ENCODE measurements at regions not wholly inside any gene's neighbourhood (a gene's known extent, or its start where the extent isn't known, plus 50 kb on each side); places are given as distances from the start of the nearest gene placed in this dataset.

GRCh38 chr22:49289822-49290679 is 537.6 kb downstream of the BRD1 start:
- DNase-seq: no peak

GRCh38 chr22:49286181-49286760 is 541.4 kb downstream of the BRD1 start:
- no peak for DNase-seq

DNA sequence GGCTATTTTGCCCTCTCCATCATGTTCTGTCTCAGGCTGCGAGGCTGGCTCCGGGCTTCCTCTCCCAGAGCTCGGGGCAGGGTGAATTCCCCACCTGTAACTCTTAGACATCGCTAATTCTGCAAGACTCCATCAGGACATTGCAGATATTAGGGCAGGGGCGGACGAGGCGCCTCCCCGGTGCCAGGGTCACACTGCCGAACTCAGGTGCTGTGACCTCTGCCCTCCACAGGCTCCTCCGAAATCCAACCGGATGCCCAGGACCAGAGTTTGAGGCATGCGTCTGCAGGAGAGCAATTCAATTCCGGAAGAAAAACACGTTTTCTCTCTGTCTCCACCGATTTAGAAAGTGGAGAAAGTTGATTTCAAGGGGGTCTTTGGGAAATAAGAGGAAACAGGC is 542.7 kb downstream of the BRD1 start:
- no peak for DNase-seq

GRCh38 chr22:49284056-49284784 is 543.5 kb downstream of the BRD1 start:
- no peak for DNase-seq

- no peak for DNase-seq
These were observed 545.1 kb downstream of the BRD1 start for GRCh38 chr22:49282596-49282995.

GRCh38 chr22:49281467-49282340 is 546.0 kb downstream of the BRD1 start:
- no peak for DNase-seq

DNA sequence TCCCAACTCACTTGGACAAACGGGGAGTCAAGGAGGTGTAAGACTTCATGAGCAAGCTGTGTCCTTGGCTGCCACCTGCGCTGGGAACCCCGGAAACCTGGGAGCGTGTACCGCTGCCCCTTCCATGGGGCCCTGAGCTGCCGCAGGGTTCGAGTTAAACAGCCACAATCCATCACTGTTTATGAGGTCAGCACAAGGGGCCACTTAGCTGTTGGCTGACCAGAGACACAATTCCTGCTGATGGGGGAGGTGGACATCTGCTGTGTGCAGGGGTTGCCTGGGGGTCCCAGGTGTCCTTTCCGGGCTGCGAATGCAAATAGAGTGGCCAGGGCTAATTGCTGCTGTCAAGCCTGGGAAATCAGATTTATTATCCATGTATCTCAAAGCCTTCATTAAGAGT is 549.3 kb downstream of the BRD1 start:
- DNase-seq: no peak

DNA sequence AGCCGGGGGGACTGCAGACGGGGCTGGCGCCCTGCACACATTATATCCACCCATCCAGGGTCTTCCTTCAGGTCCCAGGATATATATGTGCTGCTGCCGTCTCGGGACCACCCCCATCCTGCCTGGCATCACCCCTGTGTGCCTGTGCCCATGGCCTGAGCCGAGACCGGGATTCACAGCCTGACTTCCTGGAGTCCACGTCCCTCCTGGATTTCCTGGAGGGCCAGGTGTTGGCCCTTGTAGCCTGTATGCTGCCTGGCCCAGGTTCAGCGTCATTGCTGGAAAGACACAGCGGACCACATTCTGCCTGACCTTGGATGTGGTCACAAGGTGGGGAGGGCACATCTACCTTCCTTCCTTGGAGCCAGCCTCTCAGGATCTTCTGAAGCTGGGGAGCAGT is 551.1 kb downstream of the BRD1 start:
- DNase-seq: no peak

DNA sequence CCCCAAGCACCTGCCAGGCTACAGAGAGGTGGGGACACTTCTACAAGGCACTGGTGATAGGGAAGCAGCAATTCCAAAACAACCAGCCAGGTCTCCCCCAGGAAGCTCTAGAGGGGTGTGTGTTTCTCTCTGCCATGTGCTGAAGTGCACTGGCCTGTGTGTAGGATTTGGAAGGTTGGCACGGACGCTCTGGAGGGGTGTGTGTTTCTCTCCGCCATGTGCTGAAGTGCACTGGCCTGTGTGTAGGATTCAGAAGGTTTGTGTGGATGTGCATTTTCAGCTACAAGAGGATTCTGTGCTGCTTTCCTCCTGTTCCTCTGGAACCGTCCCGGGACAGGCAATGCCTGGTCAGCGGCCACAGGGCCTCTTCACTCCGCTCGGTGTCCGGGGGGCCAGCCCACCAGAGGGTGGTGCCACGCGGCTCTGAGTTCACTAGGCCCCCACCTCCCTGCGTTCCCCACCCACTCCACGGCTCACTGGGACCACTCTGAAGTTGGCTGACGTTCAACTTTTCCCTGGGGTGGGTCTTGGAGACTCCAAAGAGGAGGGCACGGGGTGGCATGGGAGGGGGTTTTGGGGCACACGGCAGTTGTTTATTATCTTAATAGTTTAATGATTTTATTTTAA is 552.8 kb downstream of the BRD1 start:
- DNase-seq: no peak

DNA sequence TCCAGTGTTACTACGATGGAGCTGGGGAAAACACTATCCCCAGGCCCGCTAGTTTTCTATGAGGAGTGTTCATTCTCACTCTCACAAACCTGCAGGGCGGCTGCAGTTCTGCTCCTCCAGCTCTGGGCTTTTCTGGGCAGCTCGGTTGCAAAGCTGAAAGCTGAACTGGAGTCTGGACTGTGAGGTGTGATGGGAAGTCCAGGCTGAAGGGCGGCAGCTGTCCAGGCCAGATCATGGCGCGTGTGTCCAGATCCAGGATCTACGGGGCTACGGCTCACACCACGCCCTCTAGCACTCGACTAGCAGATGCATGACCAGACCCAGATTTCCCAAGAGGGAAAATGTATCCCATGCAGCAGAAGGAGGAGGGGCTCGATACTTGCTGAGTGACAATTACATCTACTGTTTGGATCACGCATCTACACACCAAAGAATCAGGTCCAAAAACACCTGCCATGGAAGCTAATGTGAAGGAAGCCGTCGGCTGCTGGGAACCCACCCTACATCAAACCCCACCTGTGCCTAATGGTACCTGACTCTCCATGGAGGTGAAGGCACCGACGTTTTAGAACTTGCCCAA is 555.0 kb downstream of the BRD1 start:
- no peak for DNase-seq

- DNase-seq: no peak
These were observed 555.8 kb downstream of the BRD1 start for GRCh38 chr22:49271831-49272230.

DNA sequence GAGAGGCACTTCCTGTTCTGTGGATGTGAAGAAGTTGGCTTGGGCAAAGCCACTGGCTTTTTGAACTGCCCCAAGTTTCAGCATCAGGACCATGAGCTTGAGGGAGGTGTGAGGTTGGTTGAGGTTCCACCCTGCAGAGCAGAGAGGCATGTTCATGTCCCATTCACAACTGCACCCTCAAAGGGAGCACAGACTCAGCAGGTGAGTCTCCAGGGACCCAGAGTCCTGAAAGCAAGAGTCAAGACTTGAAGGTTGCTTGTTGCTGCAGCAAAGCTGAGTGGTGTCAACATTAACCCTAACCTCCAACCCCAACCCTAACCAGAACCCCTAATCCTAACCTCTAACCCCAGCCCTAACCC is 556.3 kb downstream of the BRD1 start:
- DNase-seq: no peak

DNA sequence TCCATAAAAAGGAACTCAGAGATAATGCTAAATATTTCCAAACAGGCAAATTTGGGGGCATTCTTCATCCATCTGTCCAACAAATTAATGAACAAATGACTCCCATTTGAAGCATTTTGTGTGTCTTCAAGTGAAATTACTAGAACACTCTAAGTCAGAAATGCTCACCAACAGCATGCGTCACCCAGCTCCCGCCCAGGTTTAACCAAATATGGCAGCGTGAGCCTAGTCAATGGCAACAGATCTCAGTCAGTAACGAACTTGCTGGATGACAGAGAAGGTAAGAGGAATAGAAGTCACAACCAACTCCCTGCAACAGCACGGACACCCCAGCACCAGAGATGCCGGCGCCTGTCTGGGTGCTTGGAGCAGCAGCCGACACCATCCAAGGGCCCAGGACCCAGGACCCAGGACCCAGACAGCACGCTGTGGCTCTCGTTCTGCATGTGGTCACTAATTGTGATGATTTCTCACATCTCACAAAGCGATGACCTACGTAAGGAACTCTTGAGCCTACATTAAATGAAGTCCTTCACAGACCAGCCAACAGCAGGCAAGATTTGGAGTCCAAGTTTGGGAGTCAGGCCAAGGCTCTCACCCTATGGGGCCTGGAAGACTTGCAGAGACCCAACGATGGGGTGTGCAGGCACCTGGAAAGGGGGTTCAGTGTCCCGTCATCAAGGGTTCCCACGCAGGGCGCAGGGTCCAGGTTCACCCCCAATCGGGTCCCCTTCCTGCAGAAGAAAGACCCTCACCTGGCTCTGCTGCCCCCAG is 556.9 kb downstream of the BRD1 start:
- no peak for DNase-seq

DNA sequence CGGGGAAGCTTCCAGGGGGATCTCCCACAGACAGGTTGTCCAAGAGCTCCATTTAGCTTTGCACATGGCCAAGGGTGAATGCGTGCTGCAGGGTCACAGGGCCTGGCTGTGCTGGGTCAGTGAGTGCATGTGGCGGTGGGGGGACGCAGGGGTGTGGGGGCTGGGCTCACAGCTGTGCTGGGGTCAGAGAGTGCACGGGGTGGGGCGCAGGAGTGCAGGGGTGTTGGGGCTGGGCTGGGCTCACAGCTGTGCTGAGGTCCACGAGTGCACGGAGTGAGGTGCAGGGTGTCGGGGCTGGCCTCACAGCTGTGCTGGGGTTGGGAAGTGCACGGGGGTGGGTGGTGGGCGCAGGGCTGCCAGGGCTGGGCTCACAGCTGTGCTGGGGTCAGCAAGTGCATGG is 557.7 kb downstream of the BRD1 start:
- DNase-seq: no peak

DNA sequence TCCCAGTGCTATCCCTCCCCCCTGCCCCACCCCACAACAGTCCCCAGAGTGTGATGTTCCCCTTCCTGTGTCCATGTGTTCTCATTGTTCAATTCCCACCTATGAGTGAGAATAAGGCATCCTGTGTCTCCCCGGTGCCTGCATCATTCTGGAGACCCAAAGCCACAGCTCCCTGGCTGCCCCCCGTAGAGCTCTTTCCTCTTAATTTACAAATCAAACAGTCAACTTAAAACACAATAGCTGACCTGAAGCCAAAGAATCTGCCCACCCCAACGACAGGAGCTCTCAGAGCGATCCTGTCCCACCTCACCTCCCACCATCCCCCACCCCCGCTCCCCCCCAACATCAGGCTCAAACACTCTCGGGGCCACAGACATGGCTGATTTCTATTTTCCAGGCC is 558.3 kb downstream of the BRD1 start:
- no peak for DNase-seq

DNA sequence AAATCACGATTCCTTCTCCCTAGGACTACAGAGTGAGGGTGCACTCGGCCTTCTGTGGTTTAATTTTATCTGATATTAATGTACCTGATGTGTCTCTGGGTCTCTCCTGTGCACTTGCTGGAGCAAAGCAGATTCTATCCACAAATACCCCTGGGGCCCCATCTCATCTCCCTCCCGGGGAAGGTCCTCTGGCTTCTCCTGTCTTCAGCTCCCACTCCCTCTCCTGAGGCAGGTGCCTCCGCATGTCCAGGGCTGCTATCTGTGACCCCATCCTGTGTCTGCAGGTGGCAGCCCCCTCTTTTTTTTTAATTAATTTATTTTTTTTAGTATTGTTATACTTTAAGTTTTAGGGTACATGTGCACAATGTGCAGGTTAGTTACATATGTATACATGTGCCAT is 558.7 kb downstream of the BRD1 start:
- DNase-seq: no peak

DNA sequence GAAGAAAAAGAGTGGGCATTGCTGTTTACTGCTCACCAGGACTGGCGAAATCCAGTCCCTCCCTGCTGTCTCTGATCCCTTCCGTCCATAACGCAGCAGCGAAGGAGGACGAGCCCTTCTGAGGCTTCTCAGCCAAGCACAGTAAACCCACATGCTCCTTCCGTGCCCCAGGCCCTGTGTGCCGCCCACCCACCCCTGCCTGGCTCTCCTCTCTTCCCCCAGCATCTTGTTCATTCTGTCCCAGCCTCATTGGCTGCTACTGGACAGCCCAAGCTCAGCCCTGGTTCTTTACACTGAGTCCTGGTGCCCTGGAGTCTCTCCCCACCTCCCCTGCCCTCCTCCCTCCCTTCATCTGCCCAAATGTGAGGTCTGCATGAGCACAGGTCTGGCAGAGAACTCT is 559.7 kb downstream of the BRD1 start:
- no peak for DNase-seq

DNA sequence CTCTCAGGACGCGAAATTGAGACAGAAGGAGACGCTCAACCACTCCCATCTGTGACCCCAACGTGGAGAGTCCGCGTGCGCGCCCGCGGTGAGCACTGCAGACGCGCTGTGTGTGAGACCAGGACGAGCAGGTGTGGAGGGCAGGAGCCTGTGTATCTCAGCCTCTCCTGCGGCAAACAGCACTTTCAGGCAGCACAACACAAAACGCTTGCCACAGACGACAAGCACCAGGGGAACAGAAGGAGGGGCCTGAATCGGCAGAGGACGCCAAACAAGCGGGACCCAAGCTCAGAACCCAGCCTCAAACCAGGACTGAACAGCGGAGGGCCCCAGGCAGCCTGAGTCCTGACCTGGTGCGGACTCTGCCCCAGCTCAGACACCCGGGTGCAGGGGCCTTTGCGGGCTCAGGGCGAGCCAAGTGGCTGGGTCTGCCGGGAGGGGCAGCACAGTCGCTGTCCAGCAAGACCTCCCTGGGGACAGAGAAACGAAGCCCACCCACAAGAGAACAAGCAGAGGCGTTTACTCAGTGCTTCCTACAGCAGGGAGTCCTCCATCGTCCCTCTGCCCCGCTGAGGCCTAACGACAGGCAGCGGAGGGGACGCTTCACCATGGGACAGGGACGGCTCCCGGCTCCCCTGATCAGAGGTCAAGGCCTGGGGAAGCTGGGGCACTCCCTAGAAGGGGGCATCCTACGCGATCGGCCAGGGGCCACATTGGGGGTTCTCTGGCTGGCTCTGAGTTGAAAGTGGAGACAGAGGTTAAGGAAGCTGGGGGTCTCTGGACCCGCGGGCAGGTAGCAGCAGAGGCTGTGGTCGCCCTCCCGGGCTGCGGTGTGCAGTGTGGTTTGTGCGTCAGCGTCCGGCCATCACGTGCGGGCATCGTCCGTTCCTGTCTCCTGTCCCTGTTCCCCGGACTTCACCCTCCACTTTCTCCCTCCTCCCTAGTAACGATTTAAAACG is 560.8 kb downstream of the BRD1 start:
- no peak for DNase-seq

DNA sequence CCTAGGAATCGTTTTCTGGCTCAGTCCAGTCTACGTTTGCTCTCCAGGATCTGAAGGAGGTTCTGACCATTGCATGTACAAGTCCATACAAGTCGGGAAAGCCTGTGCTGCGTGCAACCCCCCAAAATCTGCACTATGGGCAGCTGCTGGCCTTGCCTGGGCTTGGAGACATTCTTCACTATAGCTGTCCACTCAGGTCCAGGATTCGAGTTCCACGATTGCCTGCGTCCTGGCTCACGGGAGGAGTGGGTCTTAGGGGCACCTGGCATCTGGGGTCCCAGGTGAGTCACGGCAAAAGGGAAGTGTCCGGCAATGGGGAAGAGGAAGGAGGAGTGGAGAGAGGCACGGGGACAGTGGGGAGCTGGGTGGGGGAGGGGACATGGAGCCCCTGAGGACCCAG is 563.0 kb downstream of the BRD1 start:
- no peak for DNase-seq

GRCh38 chr22:49263101-49263500 is 564.6 kb downstream of the BRD1 start:
- no peak for DNase-seq
